ENCODE measurements at regions not wholly inside any gene's neighbourhood (a gene's known extent, or its start where the extent isn't known, plus 50 kb on each side); places are given as distances from the start of the nearest gene placed in this dataset.

GRCh38 chr12:107275530-107275929, 182.2 kb upstream of the CRY1 start:
- no peaks in the 10 kb centered on the region; the same call in 1 of the 2 replicates for H3K27me3 Mint-ChIP-seq (ENCODE audit: low read depth)
- Histone ChIP-seq H3K27me3 (ENCODE audit: insufficient read depth, low read length) (no peaks in the 10 kb centered on the region), H3K79me2 (ENCODE audit: insufficient read depth, low read length) (no peaks in the 10 kb centered on the region), H3K9ac (ENCODE audit: extremely low read depth, insufficient read length, low read length) (no peak overlapping the region), H2BK120ac (ENCODE audit: low read depth, low read length, poor library complexity, severe bottlenecking) (no peak overlapping the region), H4K20me1 (ENCODE audit: control insufficient read depth, insufficient read depth, insufficient read length) (no peaks in the 10 kb centered on the region), H2BK20ac (ENCODE audit: low read depth, low read length, poor library complexity, severe bottlenecking) (no peak overlapping the region), H3K56ac (ENCODE audit: insufficient read length, low read depth, low read length) (no peak overlapping the region), H4K5ac (ENCODE audit: insufficient read length, low read depth, low read length) (no peak overlapping the region), H3K9me3 (ENCODE audit: control insufficient read depth, low read depth, low read length) (no peaks in the 10 kb centered on the region), H3K14ac (ENCODE audit: insufficient read depth, low read length) (no peak overlapping the region), H3K27ac (ENCODE audit: insufficient read length, low read depth, low read length) (no peak overlapping the region), H3K18ac (ENCODE audit: insufficient read length, low read depth, low read length) (no peak overlapping the region), H4K91ac (ENCODE audit: insufficient read length, low read depth, low read length) (no peak overlapping the region), H3K23ac (ENCODE audit: insufficient read length, low read depth, low read length) (no peak overlapping the region), H2AK5ac (ENCODE audit: insufficient read length, low read length) (no peak overlapping the region), H3K4me2 (ENCODE audit: insufficient read depth, insufficient read length, low read length) (no peak overlapping the region), H4K8ac (replicated peaks; ENCODE audit: insufficient read length, low read depth, low read length) (no peak overlapping the region), H3K4me1 (ENCODE audit: insufficient read depth, low read length) (no peaks in the 10 kb centered on the region), H3T11ph (ENCODE audit: low read length) (no peak overlapping the region), H2BK12ac (ENCODE audit: insufficient read length, low read depth, low read length) (no peak overlapping the region), H2AFZ (ENCODE audit: low read length) (no peak overlapping the region), H3K79me1 (ENCODE audit: insufficient read depth, low read depth, low read length, poor library complexity, severe bottlenecking) (no peaks in the 10 kb centered on the region), H3K23me2 (ENCODE audit: insufficient read length, low read depth, low read length, poor library complexity, severe bottlenecking) (no peaks in the 10 kb centered on the region), H2BK5ac (ENCODE audit: insufficient read length, low read length) (no peak overlapping the region), H3K4ac (ENCODE audit: low read depth, low read length) (no peak overlapping the region), H2BK15ac (ENCODE audit: low read depth, low read length) (no peak overlapping the region)
- H3K27ac Mint-ChIP-seq: no peak overlapping the region
- no peak for DNase-seq
- no peak overlapping the region for H3K4me3 Mint-ChIP-seq
- TF ChIP-seq CTCF (conservative IDR thresholded peaks at IDR 0.05): no peak
- H3K36me3 Mint-ChIP-seq (ENCODE audit: insufficient read depth in 1 of 3, low read depth in 3 of 3): no peaks in the 10 kb centered on the region
- WGBS (ENCODE audit: extremely low coverage, insufficient read length, low lambda C conversion rate): no CpG with 5 or more reads among the region's 1 CpG
- H3K4me1 Mint-ChIP-seq: no peaks in the 10 kb centered on the region
- H3K9me3 Mint-ChIP-seq: no peaks in the 10 kb centered on the region; a peak in 1 of 5 replicates

Measured in H9 (cell line).